DMS153 (cell line): ENCODE measurements at regions not wholly inside any gene's neighbourhood (a gene's known extent, or its start where the extent isn't known, plus 50 kb on each side); places are given as distances from the start of the nearest gene placed in this dataset.
"Not testable (repeated sequence)": the region's sequence is repeated elsewhere in the genome, so short reads cannot be mapped to it uniquely, and the experiment has no call there.

Source experiments
- DNase-seq: peaks from one replicate; lab custom pipeline; 2025; lab: John Stamatoyannopoulos, UW

DNA sequence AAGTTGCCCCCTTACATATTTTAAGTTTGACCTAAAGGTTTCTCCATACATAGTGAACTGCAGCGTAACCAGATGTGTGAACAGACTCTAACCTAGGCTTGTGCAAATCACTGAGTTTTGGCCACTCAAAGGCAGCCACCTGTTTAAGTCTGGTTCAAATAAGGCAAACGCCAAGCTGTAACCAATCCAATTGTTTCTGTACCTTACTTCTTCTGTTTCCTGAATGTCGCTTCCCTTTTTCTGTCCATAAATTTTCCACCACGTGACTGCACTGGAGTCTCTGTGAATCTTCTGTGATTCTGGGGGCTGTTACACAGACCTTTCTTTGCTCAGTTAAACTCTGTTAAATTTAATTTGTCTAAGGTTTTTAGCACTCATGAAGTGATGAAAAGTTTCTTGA lies 618.8 kb downstream of the GLUD2 start:
- DNase-seq: no peak

DNA sequence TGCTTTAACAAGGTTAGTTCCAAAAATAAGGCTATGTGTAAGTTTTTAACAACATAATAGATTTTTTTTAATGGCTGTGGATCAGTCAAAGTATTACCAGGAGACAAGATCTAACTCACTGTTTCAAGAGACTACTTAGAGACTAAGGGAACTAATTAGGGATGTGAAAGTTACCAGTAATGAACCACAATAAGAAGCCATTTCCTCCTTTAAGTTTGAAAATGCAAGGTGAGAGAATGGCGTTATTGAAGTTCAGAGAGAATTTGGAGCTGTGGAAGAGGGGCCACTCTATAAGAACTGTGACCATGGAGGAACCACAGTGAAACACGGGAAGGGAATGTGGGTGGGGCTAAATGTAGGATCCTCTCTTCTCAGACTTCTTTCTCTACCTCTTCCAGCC lies 624.2 kb downstream of the GLUD2 start:
- no peak for DNase-seq

DNA sequence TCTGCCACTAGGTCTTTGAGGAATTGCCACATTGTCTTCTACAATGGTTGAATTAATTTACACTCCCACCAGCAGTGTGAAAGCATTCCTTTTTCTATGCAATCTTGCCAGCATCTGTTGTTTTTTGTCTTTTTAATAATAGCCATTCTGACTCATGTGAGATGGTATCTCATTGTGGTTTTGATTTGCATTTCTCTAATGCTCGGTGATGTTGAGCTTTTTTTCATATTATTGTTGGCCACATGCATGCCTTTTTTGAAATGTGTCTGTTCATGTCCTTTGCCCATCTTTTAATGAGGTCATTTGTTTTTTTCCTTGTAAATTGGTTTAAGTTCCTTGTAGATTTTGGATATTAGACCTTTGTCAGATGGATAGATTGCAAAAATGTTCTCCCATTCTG lies 661.8 kb downstream of the GLUD2 start:
- DNase-seq: not testable (repeated sequence)

GRCh38 chrX:121733514-121733913 lies 686.1 kb downstream of the GLUD2 start:
- no peak for DNase-seq

DNA sequence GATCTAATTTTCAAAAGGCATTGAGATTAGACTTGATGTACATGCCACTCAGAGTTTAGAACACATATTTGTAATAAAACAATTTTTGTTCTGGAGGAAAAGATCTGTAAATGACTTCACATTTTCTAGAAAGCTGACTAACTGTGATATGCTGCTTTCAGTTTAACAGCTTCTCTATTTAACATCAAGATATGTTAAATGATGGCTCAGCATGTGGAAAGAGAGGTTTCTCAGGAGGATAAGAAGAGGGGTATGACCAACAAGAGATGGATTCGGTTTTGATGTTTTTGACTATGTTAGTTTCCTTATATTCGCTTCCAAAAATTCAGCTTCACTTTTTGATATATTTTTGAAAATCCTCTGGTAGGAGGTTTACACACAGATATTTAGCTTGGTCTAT lies 698.7 kb downstream of the GLUD2 start:
- no peak for DNase-seq

DNA sequence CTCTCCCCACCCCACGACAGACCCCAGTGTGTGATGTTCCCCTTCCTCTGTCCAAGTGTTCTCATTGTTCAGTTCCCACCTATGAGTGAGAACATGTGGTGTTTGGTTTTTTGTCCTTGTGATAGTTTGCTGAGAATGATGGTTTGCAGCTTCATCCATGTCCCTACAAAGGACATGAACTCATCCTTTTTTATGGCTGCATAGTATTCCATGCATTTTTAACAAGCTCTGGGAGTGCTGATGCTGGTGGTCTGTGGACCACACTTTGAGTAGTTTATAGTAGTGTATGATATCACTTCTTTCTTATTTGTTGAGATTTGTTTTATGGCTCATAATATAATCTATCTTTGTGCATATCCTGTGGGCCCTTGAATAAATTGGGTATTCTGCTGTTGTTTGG lies 706.2 kb downstream of the GLUD2 start:
- DNase-seq: not testable (repeated sequence)

- no peak for DNase-seq
Measured at GRCh38 chrX:121754301-121754700, 706.9 kb downstream of the GLUD2 start.

GRCh38 chrX:121755541-121755940 lies 708.1 kb downstream of the GLUD2 start:
- DNase-seq: no peak

- DNase-seq: no peak
Measured at GRCh38 chrX:121761845-121762244, 714.4 kb downstream of the GLUD2 start.

DNA sequence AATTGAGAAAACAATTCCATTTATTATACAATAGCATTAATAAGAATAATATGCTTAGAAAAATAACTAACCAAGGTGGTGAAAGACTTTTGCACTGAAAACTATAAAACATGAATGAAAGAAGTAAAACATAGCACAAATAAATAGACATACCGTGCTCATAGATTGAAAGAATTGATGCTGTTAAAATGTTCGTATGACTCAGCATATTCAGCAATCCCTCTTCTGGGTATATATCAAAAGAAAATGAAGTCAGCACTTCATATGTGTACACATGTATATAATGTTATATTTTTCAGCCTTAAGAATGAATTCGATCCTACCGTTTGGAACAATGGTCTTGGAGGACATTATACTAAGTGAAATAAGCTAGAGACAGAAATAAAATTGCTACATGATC lies 716.3 kb downstream of the GLUD2 start:
- no peak for DNase-seq

GRCh38 chrX:121768210-121768609 lies 720.8 kb downstream of the GLUD2 start:
- DNase-seq: not testable (repeated sequence)

DNA sequence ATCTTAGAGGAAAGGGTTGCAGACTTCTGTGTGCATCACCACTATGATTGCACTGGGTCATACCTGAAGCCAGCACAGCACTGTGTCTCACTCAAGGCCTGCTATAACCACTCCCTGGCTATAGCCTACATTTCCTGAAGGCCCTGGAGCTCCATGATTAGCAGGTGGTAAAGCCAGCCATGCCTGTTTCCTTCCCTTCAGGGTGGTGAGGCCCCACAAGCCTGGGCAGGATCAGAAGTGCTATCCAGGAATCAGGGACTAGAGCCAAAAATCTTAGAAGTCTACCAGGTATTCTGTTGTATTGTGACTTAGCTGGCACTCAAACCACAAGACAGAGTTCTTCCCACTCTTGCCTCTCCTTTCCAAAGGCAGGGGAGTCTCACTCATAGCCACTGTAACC lies 734.6 kb downstream of the GLUD2 start:
- DNase-seq: no peak

DNA sequence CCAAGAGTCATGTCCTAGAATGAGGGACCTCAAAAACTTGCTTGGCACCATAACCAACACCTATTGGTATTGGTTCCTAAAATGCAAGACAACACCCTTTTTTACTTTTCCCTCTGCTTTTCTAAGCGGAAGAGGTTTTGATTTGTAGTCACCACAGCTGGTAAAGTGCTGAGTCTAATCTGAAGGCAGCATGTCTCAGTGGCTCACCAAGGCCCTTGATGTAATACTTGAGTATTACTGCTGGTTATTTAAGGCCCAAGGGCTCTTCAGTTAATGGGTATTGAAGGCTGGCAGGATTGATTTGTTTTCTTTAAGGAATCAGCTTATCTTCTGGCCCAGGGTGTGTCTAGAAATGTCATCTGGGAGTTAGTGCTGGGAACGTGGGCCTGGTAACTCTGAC lies 735.1 kb downstream of the GLUD2 start:
- DNase-seq: no peak

DNA sequence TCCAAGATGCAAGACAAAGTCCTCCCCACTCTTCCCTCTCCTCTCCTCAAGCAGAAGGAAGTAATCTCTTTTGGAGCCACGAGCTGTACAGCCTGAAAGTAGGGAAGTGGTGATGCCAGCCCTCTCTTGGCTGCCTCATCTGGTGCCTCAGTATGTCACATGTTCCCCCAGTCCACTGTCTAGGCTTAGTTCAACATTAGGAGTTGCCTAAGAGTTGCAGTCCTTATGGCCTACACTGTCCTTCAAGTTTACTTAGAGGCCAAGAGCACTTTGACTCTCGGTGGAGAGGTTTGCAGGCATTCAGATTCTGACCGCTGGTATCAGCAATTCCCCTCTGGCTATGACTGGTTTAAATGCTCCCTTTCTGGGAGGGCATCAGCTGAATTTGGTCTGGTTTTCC lies 735.6 kb downstream of the GLUD2 start:
- no peak for DNase-seq

GRCh38 chrX:121802881-121803412 lies 755.5 kb downstream of the GLUD2 start:
- DNase-seq: peak; percentile 9

DNA sequence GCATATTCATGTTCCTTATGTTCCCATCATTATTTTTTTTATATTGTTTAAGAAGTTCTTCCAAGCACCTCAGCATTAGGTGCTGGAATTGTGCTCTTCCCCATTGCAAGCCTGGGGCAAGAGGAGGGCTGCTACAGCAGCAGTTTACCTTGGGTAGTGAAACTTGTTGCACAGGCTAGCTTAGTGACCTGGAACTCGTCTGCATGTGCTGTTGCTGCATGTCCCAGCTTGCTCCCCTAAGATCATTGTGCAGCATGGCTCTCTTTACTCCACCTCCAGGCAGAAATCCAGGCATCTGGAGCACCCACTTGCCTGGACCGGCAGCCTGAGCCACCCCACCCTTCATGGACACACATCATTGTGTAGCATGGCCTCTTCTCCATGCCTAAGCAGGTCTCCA lies 776.0 kb downstream of the GLUD2 start:
- no peak for DNase-seq

DNA sequence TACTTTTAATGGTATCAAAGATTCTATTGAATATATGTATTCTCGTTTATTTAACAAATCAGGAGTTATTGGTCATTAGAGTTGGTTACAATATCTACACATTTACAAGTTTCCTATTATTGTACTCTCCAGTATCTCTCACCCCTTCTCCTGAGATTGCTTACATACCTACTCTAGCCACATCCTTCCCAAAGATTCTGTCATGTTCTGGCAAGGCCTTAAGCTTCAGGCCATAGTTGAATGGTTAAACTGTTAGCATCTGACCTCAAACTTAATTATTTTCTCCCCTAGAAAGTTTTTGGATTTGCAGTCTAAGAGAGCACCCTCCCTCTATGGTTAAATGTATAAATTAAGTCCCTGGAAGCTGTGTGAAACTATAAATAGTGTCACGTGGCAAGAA lies 784.2 kb downstream of the GLUD2 start:
- DNase-seq: no peak

GRCh38 chrX:121832446-121832845 lies 785.0 kb downstream of the GLUD2 start:
- no peak for DNase-seq

GRCh38 chrX:121836000-121836399 lies 788.6 kb downstream of the GLUD2 start:
- no peak for DNase-seq

DNA sequence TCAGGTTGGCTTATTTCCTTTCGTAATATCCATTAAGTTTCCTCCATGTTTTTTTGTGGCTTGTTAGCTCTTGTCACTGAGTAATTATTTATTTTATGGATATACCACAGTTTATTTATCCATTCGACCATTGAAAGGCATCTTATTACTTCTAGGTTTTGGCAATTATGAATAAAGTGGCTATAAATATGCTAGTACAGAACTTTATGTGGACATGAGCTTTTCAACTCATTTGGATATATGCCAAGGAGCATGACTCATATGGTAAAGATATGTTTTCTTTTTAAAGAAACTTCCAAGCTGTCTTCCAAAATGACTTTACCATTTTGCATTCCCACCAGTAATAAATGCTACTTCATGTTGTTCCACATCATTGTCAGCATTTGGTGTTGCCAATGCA lies 803.6 kb downstream of the GLUD2 start:
- peak; percentile 69 for DNase-seq

GRCh38 chrX:121853762-121854613 lies 806.6 kb downstream of the GLUD2 start:
- DNase-seq: no peak

- DNase-seq: no peak
Measured at GRCh38 chrX:121854614-121854911, 807.2 kb downstream of the GLUD2 start.

- no peak for DNase-seq
Measured at GRCh38 chrX:121858867-121859647, 811.6 kb downstream of the GLUD2 start.
